ENCODE measurements at regions not wholly inside any gene's neighbourhood (a gene's known extent, or its start where the extent isn't known, plus 50 kb on each side); places are given as distances from the start of the nearest gene placed in this dataset.

DNA sequence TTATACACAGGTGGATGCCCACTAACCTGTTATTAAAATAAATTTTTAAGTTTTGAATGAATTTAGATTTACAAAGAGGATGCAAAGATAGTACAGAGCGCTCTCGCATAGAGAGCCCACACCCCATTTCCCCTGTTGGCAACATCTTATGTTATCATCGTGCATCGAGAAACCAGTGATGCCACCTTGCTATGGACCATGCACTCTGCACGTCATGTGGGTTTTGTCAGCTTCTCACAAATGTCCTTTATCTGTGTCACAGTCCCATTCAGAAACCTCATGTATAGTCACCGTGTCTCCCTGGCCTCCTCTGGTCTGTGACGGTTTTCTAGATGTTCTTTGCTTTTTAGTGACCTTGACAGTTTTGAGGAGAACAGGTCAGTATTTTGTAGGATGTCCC lies 60.0 kb downstream of the ING1 start:
- no peak for TF ChIP-seq POLR2A (IDR thresholded peaks at IDR 0.05; ENCODE audit: low read depth, low read length)
- no peak for FAIRE-seq
- DNase-seq (ENCODE audit: insufficient read length, low spot score), result no peak

DNA sequence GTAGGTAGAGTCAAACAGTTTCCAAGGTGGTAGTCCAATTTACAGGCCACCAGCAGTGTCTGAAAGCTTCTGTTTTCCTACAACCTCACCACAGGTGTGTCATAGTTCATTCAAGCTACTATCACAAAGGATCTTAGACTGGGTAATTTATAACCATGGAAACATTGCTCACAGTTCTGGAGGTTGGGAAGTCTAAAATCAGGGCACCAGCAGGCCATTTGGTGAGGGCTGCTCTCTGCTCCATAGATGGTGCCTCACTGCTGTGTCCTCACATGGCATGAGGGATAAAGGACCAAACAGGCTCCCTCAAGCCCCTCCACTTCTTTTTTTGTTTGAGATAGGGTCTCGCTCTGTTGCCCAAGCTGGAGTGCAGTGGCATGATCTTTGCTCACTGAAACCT lies 60.6 kb downstream of the ING1 start:
- DNase-seq (ENCODE audit: insufficient read length, low spot score) (no peak), FAIRE-seq (no peak)
- TF ChIP-seq POLR2A (IDR thresholded peaks at IDR 0.05; ENCODE audit: low read depth, low read length), result no peak

DNA sequence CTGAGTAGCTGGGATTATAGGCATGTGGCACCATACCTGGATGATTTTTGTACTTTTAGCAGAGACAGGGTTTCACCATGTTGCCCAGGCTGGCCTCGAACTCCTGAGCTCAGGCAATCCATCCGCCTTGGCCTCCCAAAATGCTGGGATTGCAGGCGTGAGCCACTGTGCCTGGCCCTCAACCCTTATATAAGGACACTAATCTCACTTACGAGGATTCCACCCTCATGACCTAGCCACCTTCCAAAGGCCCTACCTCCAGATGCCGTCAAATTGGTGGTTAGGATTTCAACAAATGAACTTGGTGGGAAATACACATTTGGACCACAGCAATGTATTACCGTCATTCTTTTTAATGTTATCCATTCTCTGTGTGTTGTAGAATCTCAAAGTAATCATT lies 61.0 kb downstream of the ING1 start:
- DNase-seq (ENCODE audit: insufficient read length, low spot score), result no peak
- no peak for FAIRE-seq
- TF ChIP-seq POLR2A (IDR thresholded peaks at IDR 0.05; ENCODE audit: low read depth, low read length), result no peak

DNA sequence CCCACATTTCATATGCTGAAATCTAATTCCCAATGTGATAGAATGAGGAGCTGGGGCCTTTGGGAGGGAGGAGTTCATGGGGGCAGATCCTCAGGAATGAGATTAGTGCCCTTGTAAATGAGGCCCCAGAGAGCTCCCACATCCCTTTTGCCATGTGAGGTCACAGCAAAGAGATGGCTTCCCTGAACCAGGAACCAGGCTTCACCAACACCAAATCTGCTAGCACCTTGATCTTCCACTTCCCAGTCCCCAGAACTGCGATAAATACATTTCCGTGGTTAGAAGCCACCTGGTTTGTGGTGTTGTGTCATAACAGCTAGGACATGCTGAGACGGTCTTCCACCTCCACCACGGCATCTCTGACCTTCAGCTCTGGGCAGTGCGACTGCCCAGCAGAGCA lies 62.1 kb downstream of the ING1 start:
- FAIRE-seq, result peak; percentile 11
- DNase-seq (ENCODE audit: insufficient read length, low spot score), result no peak
- TF ChIP-seq POLR2A (IDR thresholded peaks at IDR 0.05; ENCODE audit: low read depth, low read length), result no peak

DNA sequence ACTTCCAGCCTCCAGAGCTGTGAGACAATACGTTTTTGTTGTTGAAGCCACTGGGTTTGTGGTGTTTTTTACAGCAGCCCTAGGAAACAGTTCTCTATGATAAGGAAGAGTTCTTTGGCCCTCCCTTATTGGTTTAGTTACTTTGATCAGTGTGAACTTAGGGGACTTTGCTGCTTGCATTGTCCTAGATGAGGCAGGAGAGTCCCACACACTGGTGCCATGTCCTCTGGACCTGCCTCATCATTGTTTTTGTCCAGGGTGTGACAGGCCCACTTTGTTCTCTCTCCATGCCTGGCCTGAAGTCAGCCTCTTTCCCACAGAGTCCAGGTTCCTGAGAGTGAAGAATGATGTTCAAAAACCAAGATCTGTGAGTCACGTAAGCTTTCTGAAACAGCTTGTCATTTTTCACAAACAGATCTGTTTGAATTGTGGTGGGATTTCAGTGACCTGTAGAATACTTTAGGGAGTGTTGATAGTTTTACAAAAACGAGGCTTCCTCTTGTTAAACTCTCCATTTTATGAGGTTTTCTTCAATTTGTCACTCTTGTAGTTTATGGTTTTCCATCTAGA lies 63.8 kb downstream of the ING1 start:
- DNase-seq (ENCODE audit: insufficient read length, low spot score) (no peak), FAIRE-seq (peak; percentile 20)

DNA sequence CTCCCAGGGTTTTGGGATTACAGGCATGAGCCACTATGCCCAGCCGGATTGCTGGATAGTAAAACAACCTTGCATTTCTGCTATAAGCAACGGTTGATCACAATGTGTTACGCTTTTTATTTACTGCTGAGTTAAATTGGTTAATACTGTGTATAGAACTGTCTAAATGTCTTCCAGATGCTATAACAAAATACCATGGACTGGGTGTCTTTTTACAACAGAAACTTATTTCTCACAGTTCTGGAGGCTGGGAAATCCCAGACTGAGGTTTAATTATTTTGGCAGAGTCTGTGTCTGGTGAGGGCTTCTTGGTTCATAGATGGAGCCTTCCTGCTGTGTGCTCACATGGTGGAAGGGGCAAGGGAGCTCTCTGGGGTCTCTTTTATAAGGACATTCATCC lies 65.5 kb downstream of the ING1 start:
- TF ChIP-seq POLR2A (IDR thresholded peaks at IDR 0.05; ENCODE audit: low read depth, low read length), result no peak
- DNase-seq (ENCODE audit: insufficient read length, low spot score) (no peak), FAIRE-seq (no peak)

More for the DNA sequence above, 63.8 kb downstream of the ING1 start:
- no peak for TF ChIP-seq POLR2A (IDR thresholded peaks at IDR 0.05; ENCODE audit: low read depth, low read length)

DNA sequence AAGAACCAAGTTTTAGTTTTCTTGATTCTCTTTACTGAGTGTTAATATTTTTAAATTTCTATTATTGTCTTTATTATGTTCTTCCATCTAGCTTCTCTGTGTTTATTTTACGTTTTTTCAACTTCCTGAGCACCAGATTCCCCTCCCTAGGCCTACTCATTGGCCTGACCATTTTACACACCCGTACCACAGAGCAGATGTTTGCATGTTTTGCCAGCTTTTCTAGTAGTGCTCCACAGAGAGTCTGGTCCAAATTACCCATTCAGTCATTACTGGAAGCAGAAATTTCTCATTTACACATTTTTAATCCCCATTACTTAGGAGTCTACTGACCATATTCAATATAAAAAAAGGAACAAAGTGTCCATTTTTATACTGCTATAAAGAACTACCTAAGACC lies 66.9 kb downstream of the ING1 start:
- no peak for DNase-seq (ENCODE audit: insufficient read length, low spot score)
- no peak for TF ChIP-seq POLR2A (IDR thresholded peaks at IDR 0.05; ENCODE audit: low read depth, low read length)
- FAIRE-seq, result no peak

DNA sequence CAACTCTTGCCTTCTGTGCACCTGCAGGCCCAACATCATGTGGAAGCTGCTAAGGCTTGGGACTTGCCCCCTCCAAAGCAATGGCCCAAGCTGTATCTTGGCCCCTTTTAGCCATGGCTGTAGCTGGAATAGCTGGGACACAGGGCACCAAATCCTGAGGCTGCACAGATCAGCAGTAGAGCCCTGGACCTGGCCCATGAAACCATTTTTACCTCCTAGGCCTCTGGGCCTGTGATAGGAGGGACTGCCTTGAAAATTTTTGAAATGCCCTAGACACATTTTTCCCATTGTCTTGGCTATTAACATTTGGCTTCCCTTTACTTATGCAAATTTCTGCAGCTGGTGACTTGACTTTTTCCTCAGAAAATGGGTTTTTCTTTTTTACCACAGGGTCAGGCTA lies 68.7 kb downstream of the ING1 start:
- FAIRE-seq (no peak), DNase-seq (ENCODE audit: insufficient read length, low spot score) (no peak)
- TF ChIP-seq POLR2A (IDR thresholded peaks at IDR 0.05; ENCODE audit: low read depth, low read length), result no peak

DNA sequence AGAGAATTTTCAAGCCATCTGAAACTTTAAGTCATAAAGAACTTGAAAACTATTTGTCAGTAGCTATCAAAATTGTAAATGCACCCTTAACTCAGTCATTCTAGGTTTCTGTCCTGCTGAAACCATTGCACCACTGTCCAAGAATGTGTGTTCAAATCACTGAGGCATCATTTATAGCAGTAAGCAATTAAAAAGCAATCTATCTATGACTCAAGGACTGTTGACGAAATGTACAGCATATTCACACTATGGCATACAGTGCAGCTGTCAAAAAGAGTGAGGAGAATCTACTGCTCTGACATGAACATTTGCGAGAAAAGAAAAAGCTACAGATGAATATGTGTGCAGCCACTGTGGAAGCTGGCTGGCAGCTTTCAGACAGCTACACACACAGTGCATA lies 71.2 kb downstream of the ING1 start:
- FAIRE-seq (no peak), DNase-seq (ENCODE audit: insufficient read length, low spot score) (no peak)
- TF ChIP-seq POLR2A (IDR thresholded peaks at IDR 0.05; ENCODE audit: low read depth, low read length), result no peak

DNA sequence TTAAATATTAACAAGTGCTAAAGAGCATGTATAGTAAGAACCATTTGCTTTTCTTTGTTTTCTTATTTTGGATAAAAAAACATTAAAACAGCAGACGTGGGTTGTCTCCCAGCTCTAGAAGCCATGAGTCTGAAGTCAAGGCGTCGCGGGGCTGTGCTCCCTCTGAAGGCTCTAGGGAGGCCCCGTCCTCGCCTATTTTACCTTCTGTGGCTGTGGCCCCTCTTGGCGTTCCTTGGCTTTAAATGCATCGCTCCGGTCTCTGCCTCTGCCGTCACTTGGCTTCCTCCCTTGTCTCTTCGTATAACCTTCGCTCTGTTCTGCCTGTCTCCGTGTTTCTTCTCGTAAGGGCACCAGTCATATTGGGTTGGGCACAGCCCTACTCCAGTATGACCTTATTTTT lies 75.3 kb downstream of the ING1 start:
- TF ChIP-seq POLR2A (IDR thresholded peaks at IDR 0.05; ENCODE audit: low read depth, low read length), result no peak
- no peak for FAIRE-seq
- no peak for DNase-seq (ENCODE audit: insufficient read length, low spot score)

DNA sequence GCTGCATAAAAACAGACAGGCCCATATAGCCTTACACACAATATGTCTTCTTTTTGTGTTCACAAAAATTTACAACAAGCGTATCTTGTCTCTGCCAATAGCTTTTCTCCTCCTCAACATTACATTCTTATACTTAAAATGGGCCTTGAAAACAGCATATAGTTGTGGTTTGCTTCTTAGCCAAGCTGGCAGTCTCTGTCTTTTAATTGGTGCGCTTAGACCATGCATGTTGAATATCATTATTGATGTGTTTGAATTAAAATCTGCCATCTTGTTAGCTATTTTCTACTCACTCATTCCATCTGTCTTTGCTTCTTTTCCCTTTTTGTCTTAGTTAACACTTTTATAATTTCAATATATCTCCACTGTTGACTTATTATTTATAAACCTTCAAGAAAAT lies 76.4 kb downstream of the ING1 start:
- DNase-seq (ENCODE audit: insufficient read length, low spot score), result no peak
- FAIRE-seq, result no peak
- no peak for TF ChIP-seq POLR2A (IDR thresholded peaks at IDR 0.05; ENCODE audit: low read depth, low read length)

DNA sequence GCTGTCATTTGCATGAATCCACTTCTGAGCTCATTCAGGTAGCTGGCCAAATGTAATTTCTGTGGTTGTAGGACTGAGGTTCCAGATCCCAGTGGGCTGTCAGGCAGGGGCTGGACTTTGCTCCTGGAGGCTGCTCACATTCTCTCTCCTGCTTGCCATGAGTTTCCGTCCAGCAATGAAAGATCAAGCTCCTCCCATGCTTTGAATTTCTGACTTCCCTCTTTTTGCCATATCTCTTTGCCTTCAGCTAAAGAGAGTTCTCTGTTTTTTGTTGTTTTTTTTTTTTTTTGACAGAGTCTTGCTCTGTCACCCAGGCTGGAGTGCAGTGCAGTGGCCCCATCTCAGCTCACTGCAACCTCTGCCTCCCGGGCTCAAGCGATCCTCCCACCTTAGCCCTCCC lies 76.9 kb downstream of the ING1 start:
- FAIRE-seq (no peak), DNase-seq (ENCODE audit: insufficient read length, low spot score) (no peak)
- TF ChIP-seq POLR2A (IDR thresholded peaks at IDR 0.05; ENCODE audit: low read depth, low read length), result no peak

DNA sequence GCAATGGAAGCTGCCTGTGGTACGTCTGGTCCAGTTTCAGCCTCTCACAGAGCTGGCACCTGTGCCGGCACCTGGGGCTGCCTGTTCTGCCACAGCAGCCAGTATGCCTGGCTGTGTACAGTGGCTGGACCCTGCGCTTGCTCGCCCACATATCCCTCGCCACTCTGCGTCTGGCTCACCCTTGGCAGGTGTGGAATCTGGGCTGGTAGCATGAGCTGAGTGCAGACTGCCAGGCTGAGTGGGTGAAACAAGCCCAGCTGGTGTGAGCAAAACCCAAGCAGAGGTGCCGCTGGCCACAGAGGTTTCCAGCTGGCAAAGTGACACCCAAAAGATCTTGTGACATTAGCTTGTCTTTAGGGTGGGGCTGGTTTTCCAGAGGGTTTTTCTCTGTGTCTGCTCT lies 80.7 kb downstream of the ING1 start:
- DNase-seq (ENCODE audit: insufficient read length, low spot score) (no peak), FAIRE-seq (no peak)
- TF ChIP-seq POLR2A (IDR thresholded peaks at IDR 0.05; ENCODE audit: low read depth, low read length), result no peak

DNA sequence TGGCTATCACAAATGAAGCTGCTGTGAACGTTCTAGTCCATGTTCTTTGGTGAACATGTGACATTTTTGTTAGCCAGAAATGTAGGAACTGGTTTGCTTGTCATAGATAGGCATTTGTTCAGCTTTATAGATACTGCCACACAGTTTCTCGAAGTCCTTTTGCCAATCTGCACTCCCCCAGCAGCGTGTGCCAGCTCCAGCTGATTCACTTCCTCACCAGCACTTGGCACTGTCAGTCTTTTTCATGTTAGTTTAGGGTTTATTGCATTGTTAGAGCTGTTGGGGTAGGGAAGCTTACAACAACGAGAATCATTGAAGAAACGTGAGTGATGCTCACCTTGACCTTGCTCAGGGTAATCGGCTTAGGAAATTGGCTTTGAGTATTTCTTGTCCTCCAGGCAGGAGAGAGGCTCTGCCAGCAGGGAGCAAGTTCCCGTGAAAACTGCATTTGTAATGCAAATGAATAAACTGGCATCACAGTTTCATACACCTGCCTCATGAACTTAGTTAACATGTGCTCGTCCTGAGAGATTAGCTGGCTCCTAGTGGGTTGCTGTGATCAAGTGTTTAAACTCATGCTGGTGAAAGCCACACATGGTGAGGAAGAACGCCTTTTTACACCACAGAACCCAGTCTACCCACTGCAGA lies 83.9 kb downstream of the ING1 start:
- no peak for TF ChIP-seq POLR2A (IDR thresholded peaks at IDR 0.05; ENCODE audit: low read depth, low read length)
- peak; percentile 6 for FAIRE-seq
- no peak for DNase-seq (ENCODE audit: insufficient read length, low spot score)

DNA sequence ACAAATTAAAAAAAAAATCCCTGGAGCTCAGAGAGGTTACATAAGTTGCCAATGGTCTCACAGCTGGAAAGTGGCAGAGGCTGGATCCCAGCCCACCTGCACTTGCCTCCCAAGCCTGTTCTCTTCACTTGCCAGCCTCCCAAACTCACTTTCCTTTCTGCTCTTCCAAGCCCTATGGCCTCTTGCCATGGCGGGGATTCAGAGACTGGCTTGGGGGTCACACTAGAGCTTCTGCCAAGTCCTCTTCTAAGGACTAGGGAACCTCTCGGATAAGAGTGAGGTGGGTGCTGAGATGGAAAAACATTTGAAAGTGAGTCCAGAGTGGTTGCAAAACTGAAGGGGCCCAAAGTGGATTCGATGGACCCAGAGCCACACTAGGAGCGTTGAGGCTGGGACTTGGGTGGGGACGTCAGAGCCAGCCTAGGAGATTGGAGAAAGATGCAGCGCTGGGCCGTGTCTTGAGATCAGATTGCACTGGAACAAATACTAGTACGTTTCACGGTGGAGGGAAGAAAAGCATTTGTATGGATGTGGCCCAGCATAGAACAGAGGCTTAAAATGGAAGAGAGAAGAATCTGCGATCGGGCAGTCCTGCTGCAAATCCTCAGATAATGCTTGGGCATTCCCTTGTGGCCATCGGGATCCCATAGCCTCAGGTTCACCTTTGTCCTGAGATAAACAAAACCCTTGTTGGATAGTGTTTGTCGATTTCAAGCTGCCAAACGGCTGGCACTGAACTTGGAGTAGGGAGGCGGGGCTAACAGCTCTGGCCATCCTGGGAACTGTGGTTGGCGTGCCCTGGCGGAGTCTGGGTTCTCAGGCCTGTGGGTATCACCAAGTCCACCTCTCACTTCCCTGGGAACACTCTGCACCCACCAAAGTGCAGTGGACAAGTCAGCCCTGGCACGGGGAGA lies 84.8 kb downstream of the ING1 start:
- DNase-seq (ENCODE audit: insufficient read length, low spot score) (no peak), FAIRE-seq (no peak)

More for the DNA sequence above, 84.8 kb downstream of the ING1 start:
- TF ChIP-seq POLR2A (IDR thresholded peaks at IDR 0.05; ENCODE audit: low read depth, low read length), result no peak
